Subcutaneous abdominal adipose tissue (tissue), 5 donors: ENCODE measurements at regions not wholly inside any gene's neighbourhood (a gene's known extent, or its start where the extent isn't known, plus 50 kb on each side); places are given as distances from the start of the nearest gene placed in this dataset.
"Not testable (repeated sequence)": the region's sequence is repeated elsewhere in the genome, so short reads cannot be mapped to it uniquely, and the experiment has no call there.

Source experiments
- H3K27ac ChIP-seq: one replicate; pipeline ENCODE4 v1.7.0; 2013; ENCODE audit warnings: low read depth, mild to moderate bottlenecking, inconsistent platforms, low read length, moderate library complexity
- H3K27me3 ChIP-seq, 5 donors: one replicate each; pipeline ENCODE4 v1.7.0; 2013; ENCODE audit warnings: low read length in 5 of 5, inconsistent platforms in 1 of 5; ENCODE audit not compliant: control insufficient read depth in 5 of 5, insufficient read depth in 4 of 5
- H3K36me3 ChIP-seq, 5 donors: one replicate each; pipeline ENCODE4 v1.7.0; 2013; ENCODE audit warnings: low read length in 5 of 5; ENCODE audit not compliant: control insufficient read depth in 5 of 5, insufficient read depth in 5 of 5
- H3K4me1 ChIP-seq, 5 donors: one replicate each; pipeline ENCODE4 v1.7.0; 2013; ENCODE audit warnings: low read length in 5 of 5, mild to moderate bottlenecking in 3 of 5, moderate library complexity in 1 of 5; ENCODE audit not compliant: control insufficient read depth in 5 of 5, insufficient read depth in 5 of 5
- H3K4me3 ChIP-seq, 5 donors: one replicate each; pipeline ENCODE4 v1.7.0; 2013; ENCODE audit warnings: low read length in 5 of 5, low read depth in 1 of 5
- H3K9ac ChIP-seq, 5 donors: one replicate each; pipeline ENCODE4 v1.7.0; 2013; ENCODE audit warnings: low read length in 5 of 5, mild to moderate bottlenecking in 4 of 5, moderate library complexity in 3 of 5
- H3K9me3 ChIP-seq, 5 donors: one replicate each; pipeline ENCODE4 v1.7.0; 2013; ENCODE audit warnings: low read length in 5 of 5; ENCODE audit not compliant: control insufficient read depth in 5 of 5
- donor health status: healthy.
- donor health status: healthy.
- donor health status: healthy.
- donor health status: healthy.
- donor health status: healthy.

DNA sequence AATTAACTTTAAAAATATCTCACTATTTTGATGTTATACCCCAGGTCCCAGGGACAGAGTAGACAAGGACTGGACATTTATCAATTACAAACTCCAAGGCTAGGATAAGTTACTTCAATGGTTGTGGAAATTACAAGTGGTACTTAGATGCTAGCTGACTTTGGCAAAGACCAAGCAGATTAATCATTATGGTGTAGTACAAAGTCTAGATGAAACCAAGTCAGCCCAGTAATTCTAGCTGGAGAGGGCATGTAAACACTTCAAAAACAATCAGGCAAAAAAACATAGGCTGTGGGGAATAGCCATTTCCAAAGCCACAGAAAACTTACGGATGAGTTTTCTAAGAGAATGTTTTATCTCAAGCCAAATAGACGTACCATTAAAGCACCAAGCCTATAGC lies 124.5 kb downstream of the TSEN15 start:
- Histone ChIP-seq H3K27ac (no peak overlapping the region), H3K9me3 (no peaks in the 10 kb centered on the region), H3K4me1 (no peaks in the 10 kb centered on the region)

DNA sequence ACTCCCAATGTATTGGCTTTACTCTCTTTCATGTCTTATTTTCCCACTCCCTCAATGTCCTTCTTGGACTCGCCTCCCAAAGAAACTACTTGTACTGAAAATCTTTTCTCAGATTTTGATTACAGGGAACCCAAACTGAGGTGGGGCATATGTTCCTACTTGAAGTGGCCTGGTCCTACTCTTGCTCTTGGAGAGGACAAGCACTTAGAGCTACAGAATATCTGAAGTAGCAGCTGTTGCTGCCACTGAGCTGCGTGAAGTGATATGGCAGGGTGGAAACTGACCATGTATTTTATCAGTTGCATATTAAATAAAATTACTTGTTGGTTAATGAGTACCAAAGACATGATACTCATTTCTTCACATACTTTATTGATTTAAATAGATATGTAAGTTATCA lies 129.5 kb downstream of the TSEN15 start:
- H3K4me1 ChIP-seq, result no peaks in the 10 kb centered on the region
- no peak overlapping the region for H3K9ac ChIP-seq
- H3K27ac ChIP-seq, result no peak overlapping the region
- no peaks in the 10 kb centered on the region for H3K9me3 ChIP-seq
- no peaks in the 10 kb centered on the region for H3K27me3 ChIP-seq
- H3K36me3 ChIP-seq, result no peaks in the 10 kb centered on the region
- H3K4me3 ChIP-seq, result no peak overlapping the region

More for the DNA sequence above, 124.5 kb downstream of the TSEN15 start:
- no peaks in the 10 kb centered on the region for H3K36me3 ChIP-seq
- no peaks in the 10 kb centered on the region for H3K27me3 ChIP-seq
- H3K4me3 ChIP-seq, result no peak overlapping the region
- no peak overlapping the region for H3K9ac ChIP-seq

GRCh38 chr1:184183919-184184318 lies 132.4 kb downstream of the TSEN15 start:
- H3K4me1 ChIP-seq, result no peaks in the 10 kb centered on the region
- no peaks in the 10 kb centered on the region for H3K36me3 ChIP-seq
- H3K9ac ChIP-seq, result no peak overlapping the region
- no peaks in the 10 kb centered on the region for H3K27me3 ChIP-seq
- no peak overlapping the region for H3K4me3 ChIP-seq
- H3K27ac ChIP-seq, result no peak overlapping the region
- H3K9me3 ChIP-seq, result no peaks in the 10 kb centered on the region

DNA sequence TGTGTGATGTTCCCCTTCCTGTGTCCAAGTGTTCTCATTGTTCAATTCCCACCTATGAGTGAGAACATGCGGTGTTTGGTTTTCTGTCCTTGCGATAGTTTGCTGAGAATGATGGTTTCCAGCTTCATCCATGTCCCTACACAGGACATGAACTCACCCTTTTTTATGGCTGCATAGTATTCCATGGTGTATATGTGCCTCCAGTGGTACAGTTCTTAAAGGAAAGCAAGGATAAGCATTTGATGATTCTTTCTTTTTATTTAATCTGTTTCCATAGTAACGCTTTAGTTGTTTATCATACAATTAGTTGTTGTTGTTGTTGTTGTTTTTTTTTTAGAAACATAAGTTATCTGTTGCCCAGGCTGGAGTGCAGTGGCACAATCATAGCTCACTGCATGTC lies 133.1 kb downstream of the TSEN15 start:
- not testable (repeated sequence) for H3K9me3 ChIP-seq, H3K4me3 ChIP-seq, H3K4me1 ChIP-seq, H3K27me3 ChIP-seq, H3K9ac ChIP-seq, H3K36me3 ChIP-seq, H3K27ac ChIP-seq

GRCh38 chr1:184185347-184185746 lies 133.8 kb downstream of the TSEN15 start:
- H3K27ac ChIP-seq, result no peak overlapping the region
- no peak overlapping the region for H3K9ac ChIP-seq
- no peaks in the 10 kb centered on the region for H3K4me1 ChIP-seq
- no peaks in the 10 kb centered on the region for H3K36me3 ChIP-seq
- H3K4me3 ChIP-seq, result no peak overlapping the region
- H3K9me3 ChIP-seq, result no peaks in the 10 kb centered on the region
- no peaks in the 10 kb centered on the region for H3K27me3 ChIP-seq

- Histone ChIP-seq H3K9ac (no peak overlapping the region), H3K27me3 (peaks cover 0 to 2% (median 0%) of the 10 kb centered on the region in 5 donors), H3K36me3 (no peaks in the 10 kb centered on the region), H3K4me1 (peaks cover 0 to 4% (median 0%) of the 10 kb centered on the region in 5 donors), H3K4me3 (no peak overlapping the region), H3K9me3 (no peaks in the 10 kb centered on the region), H3K27ac (no peak overlapping the region)
Observed at GRCh38 chr1:184186167-184186566, 134.6 kb downstream of the TSEN15 start.

DNA sequence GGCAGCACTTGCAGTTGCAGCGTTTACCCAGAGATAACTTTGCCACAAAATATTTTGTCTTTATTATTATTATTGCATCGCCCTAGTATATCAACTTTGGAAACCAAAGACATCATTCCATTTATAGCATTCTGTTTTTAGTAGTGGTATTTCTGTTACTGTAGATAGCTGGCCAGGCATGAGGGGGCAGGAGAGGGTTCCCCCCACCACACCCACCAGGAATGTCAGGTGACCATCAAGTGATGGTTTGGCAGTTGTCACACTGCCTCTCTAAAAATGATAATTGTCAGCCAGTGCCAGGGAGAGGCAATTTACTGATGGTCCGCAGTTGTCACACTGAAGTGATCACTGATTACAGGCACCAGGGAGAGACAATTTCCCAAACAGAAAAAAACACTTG lies 135.6 kb downstream of the TSEN15 start:
- Histone ChIP-seq H3K9me3 (no peaks in the 10 kb centered on the region), H3K27me3 (peaks cover 0 to 3% (median 0%) of the 10 kb centered on the region in 5 donors), H3K27ac (no peak overlapping the region), H3K36me3 (no peaks in the 10 kb centered on the region), H3K4me1 (peaks cover 0 to 4% (median 0%) of the 10 kb centered on the region in 5 donors), H3K4me3 (no peak overlapping the region), H3K9ac (no peak overlapping the region)

GRCh38 chr1:184188037-184188436 lies 136.5 kb downstream of the TSEN15 start:
- peaks cover 0 to 4% (median 0%) of the 10 kb centered on the region in 5 donors for H3K4me1 ChIP-seq
- H3K27me3 ChIP-seq, result peaks cover 0 to 3% (median 0%) of the 10 kb centered on the region in 5 donors

GRCh38 chr1:184189361-184189760 lies 137.8 kb downstream of the TSEN15 start:
- Histone ChIP-seq H3K27me3 (peaks cover 0 to 3% (median 0%) of the 10 kb centered on the region in 5 donors), H3K4me1 (peaks cover 0 to 4% (median 0%) of the 10 kb centered on the region in 5 donors), H3K36me3 (no peaks in the 10 kb centered on the region), H3K9ac (no peak overlapping the region), H3K27ac (no peak overlapping the region), H3K9me3 (no peaks in the 10 kb centered on the region), H3K4me3 (no peak overlapping the region)

More at GRCh38 chr1:184188037-184188436, 136.5 kb downstream of the TSEN15 start:
- H3K36me3 ChIP-seq, result no peaks in the 10 kb centered on the region
- no peaks in the 10 kb centered on the region for H3K9me3 ChIP-seq
- H3K4me3 ChIP-seq, result no peak overlapping the region
- H3K27ac ChIP-seq, result no peak overlapping the region
- no peak overlapping the region for H3K9ac ChIP-seq

DNA sequence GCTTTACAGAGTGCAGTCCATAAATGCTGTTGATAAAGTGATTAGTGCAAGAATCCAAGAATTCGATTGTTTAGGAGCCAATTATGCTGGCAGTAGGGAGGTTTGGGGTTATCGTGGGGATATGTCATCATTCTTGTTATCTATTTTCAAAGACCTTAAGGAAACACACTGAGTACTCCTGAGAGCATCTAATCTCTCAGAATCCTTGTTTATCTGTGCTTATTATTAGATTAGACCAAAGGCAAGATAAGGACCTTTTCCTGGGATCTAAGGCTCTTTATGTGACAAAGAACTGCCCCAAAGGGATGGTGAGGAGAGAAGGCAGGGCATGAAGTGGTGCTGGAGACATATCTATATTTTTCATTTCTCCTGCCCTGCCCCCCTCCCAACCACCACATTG lies 139.1 kb downstream of the TSEN15 start:
- no peak overlapping the region for H3K4me3 ChIP-seq
- H3K9ac ChIP-seq, result no peak overlapping the region
- H3K36me3 ChIP-seq, result no peaks in the 10 kb centered on the region
- peaks cover 0 to 4% (median 0%) of the 10 kb centered on the region in 5 donors for H3K4me1 ChIP-seq
- peaks cover 0 to 3% (median 0%) of the 10 kb centered on the region in 5 donors for H3K27me3 ChIP-seq
- no peak overlapping the region for H3K27ac ChIP-seq
- H3K9me3 ChIP-seq, result no peaks in the 10 kb centered on the region

DNA sequence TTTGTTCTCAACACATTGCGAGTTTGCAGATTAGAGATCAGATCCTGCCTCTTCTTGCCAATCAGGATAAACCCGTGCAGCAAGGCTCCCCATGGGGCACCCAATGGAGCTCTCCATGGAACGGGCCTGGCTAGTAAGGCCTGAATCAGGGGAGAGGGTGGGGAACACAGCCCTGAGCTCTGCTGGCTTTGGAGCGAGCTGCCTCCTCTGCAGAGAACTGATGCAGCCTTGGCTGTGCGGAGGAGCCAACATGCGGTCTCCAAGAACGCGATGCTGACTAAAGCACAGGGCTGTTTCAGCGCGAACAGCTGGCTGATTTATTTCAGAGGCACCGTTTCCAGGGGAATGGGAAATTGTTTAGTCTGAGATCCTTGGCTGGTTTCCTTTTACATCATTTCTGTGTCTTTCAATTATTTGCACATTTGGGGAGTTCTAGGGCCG lies 139.7 kb downstream of the TSEN15 start:
- no peak overlapping the region for H3K27ac ChIP-seq
- H3K4me1 ChIP-seq, result peaks cover 0 to 4% (median 0%) of the 10 kb centered on the region in 5 donors
- no peak overlapping the region for H3K9ac ChIP-seq
- H3K9me3 ChIP-seq, result no peaks in the 10 kb centered on the region
- H3K36me3 ChIP-seq, result no peaks in the 10 kb centered on the region
- H3K4me3 ChIP-seq, result no peak overlapping the region
- peaks cover 0 to 3% (median 0%) of the 10 kb centered on the region in 5 donors for H3K27me3 ChIP-seq
